ENCODE measurements at regions not wholly inside any gene's neighbourhood (a gene's known extent, or its start where the extent isn't known, plus 50 kb on each side); places are given as distances from the start of the nearest gene placed in this dataset.

GRCh38 chr7:115088893-115089292 lies 167.0 kb downstream of the MDFIC start:
- no peaks in the 10 kb centered on the region for H3K9me3 ChIP-seq (ENCODE audit: control insufficient read depth, insufficient read depth, low read length)
- in situ Hi-C loops (cut with MboI; ENCODE audit: low sequenced_read_pairs) (no loop called here), intact Hi-C loops (cut with micrococcal nuclease) (loop anchor here (5.0 kb wide), 1 partner anchor 588 kb away; no protein-coding TSS in a partner anchor), dilution Hi-C loops (cut with HindIII; ENCODE audit: low sequenced_read_pairs, unreplicated experiment) (no loop called here)
- ChIA-PET POLR2A (ENCODE audit: unreplicated experiment) (no interaction called here), CTCF (no interaction called here)
- H4K8ac ChIP-seq (ENCODE audit: low read depth in 2 of 2, low read length in 2 of 2) = no peak overlapping the region
- WGBS, 2 experiments (ENCODE audit: extremely low coverage in 2 of 2, insufficient read length in 1 of 2) = no CpG with 5 or more reads among the region's 3 CpGs
- H2AFZ ChIP-seq (replicated peaks; ENCODE audit: low read length, poor library complexity) = no peak overlapping the region
- DNase-seq = no peak
- H2AK5ac ChIP-seq (ENCODE audit: low read depth, low read length) = no peak overlapping the region
- H2BK15ac ChIP-seq (ENCODE audit: low read depth, low read length) = peak overlapping the region; percentile 65; the same call in 1 of the 3 replicates
- H3K56ac ChIP-seq (ENCODE audit: extremely low read depth, insufficient read depth, low read length) = no peak overlapping the region
- peak overlapping the region; percentile 22; the same call in 1 of the 2 replicates for H3K4ac ChIP-seq (ENCODE audit: low read depth, low read length)
- H3K23ac ChIP-seq (ENCODE audit: low read depth, low read length) = no peak overlapping the region
- H3K18ac ChIP-seq (ENCODE audit: low read depth, low read length) = peak overlapping the region; percentile 9; the same call in 1 of the 2 replicates
- TF ChIP-seq RFX5 (IDR thresholded peaks at IDR 0.05; ENCODE audit: low read depth, low read length) (no peak), MXI1 (IDR thresholded peaks at IDR 0.05; ENCODE audit: borderline replicate concordance, low read depth, low read length) (no peak), POLR2A (IDR thresholded peaks at IDR 0.05; ENCODE audit: low read depth, low read length) (no peak), RAD21 (IDR thresholded peaks at IDR 0.05; ENCODE audit: low read length) (no peak), ELK1 (IDR thresholded peaks at IDR 0.05; ENCODE audit: borderline replicate concordance, low read depth, low read length) (no peak), NFE2L2 (IDR thresholded peaks at IDR 0.05; ENCODE audit: low read depth, low read length) (no peak)
- ATAC-seq (ENCODE audit: low read depth) = no peak
- H3K4me3 ChIP-seq (ENCODE audit: insufficient read depth, low read depth, low read length) = no peak overlapping the region
- H3K27me3 ChIP-seq (ENCODE audit: control insufficient read depth, insufficient read depth, low read length) = no peaks in the 10 kb centered on the region
- H4K5ac ChIP-seq (ENCODE audit: low read depth, low read length) = no peak overlapping the region
- no peaks in the 10 kb centered on the region for H3K9me1 ChIP-seq (ENCODE audit: insufficient read depth, low read length)
- H3K36me3 ChIP-seq (ENCODE audit: control insufficient read depth, insufficient read depth, low read length) = no peaks in the 10 kb centered on the region
- H3K27ac ChIP-seq (ENCODE audit: insufficient read depth, low read length) = no peak overlapping the region
- no peaks in the 10 kb centered on the region for H3K79me1 ChIP-seq (ENCODE audit: low read depth in 1 of 2, low read length in 2 of 2)
- no peak overlapping the region for H2AK9ac ChIP-seq (replicated peaks; ENCODE audit: low read depth, low read length, poor library complexity)
- no TSS peak for BruUV-seq (replicated peaks)
- peak overlapping the region; percentile 52; the same call in 1 of the 2 replicates for H2BK120ac ChIP-seq (ENCODE audit: low read depth, low read length)
- H2BK20ac ChIP-seq (ENCODE audit: low read depth, low read length) = 0 out of 2 replicates have a peak overlapping the region, but pooled peaks have one; percentile 60
- H4K91ac ChIP-seq (ENCODE audit: insufficient read depth, low read depth, low read length) = no peak overlapping the region; the same call in 1 of the 2 replicates
- no peak overlapping the region for H3K9ac ChIP-seq (ENCODE audit: low read depth, low read length)
- H3K14ac ChIP-seq (replicated peaks; ENCODE audit: low read depth, low read length) = peak overlapping the region; percentile 37; the same call in 1 of the 2 replicates
- no peak overlapping the region for H3K4me2 ChIP-seq (ENCODE audit: low read depth, low read length)
- H3K4me1 ChIP-seq (ENCODE audit: control insufficient read depth, insufficient read depth, low read length) = peaks cover 3% of the 10 kb centered on the region; the same call in 1 of the 2 replicates
- no peak overlapping the region for H2BK5ac ChIP-seq (ENCODE audit: low read depth, low read length, poor library complexity, severe bottlenecking)
- no peaks in the 10 kb centered on the region for H4K20me1 ChIP-seq (ENCODE audit: insufficient read depth, low read length)
